DND-41 (cell line): ENCODE measurements at regions not wholly inside any gene's neighbourhood (a gene's known extent, or its start where the extent isn't known, plus 50 kb on each side); places are given as distances from the start of the nearest gene placed in this dataset.

Experiments
- ATAC-seq: fragments of 200-7000 bp; cut with Tn5 transposase; 3 replicates; pipeline ENCODE4 v1.9.1; 2021; ENCODE audit warnings: low read depth; ENCODE audit not compliant: insufficient read depth
- DNase-seq: peaks from one replicate; pipeline ENCODE4 v3.0.0-alpha.2; 2020
- H2AFZ ChIP-seq: 2 replicates; pipeline ENCODE4 v1.6.0; 2012; ENCODE audit warnings: low read depth, low read length
- H3K27ac ChIP-seq: 2 replicates; pipeline ENCODE4 v1.5.1; 2012; ENCODE audit warnings: low read length, inconsistent platforms
- H3K27me3 ChIP-seq: fragments of 200-600 bp; sonication (generic); 2 replicates; pipeline ENCODE4 v1.6.0; 2012; ENCODE audit warnings: low read length, mild to moderate bottlenecking, inconsistent platforms; ENCODE audit not compliant: insufficient read depth, poor library complexity
- H3K36me3 ChIP-seq: 2 replicates; pipeline ENCODE4 v1.5.1; 2012; ENCODE audit warnings: low read length, inconsistent platforms; ENCODE audit not compliant: insufficient read depth
- H3K4me1 ChIP-seq: 2 replicates; pipeline ENCODE4 v1.5.1; 2012; ENCODE audit warnings: mild to moderate bottlenecking, low read length; ENCODE audit not compliant: insufficient read depth
- H3K4me2 ChIP-seq: 2 replicates; pipeline ENCODE4 v1.6.0; 2012; ENCODE audit warnings: mild to moderate bottlenecking, moderate library complexity, low read length, inconsistent platforms; ENCODE audit not compliant: insufficient read depth
- H3K4me3 ChIP-seq, 2 experiments: fragments of 200-600 bp in 1 of 2; shearing (Covaris generic) in 1 of 2; 2 replicates each; pipeline ENCODE4 v1.5.1; 2012 to 2016; ENCODE audit warnings: inconsistent platforms in 2 of 2, low read length in 2 of 2, mild to moderate bottlenecking in 2 of 2, low read depth in 1 of 2, moderate library complexity in 1 of 2
- H3K79me2 ChIP-seq: 2 replicates; pipeline ENCODE4 v1.6.0; 2012; ENCODE audit warnings: low read length, inconsistent platforms; ENCODE audit not compliant: insufficient read depth
- H3K9ac ChIP-seq: 2 replicates; pipeline ENCODE4 v1.6.0; 2012; ENCODE audit warnings: low read depth, mild to moderate bottlenecking, inconsistent platforms, low read length, moderate library complexity
- H3K9me3 ChIP-seq: 2 replicates; pipeline ENCODE4 v1.5.1; 2012; ENCODE audit warnings: low read length, moderate library complexity, mild to moderate bottlenecking, inconsistent platforms; ENCODE audit not compliant: insufficient read depth, severe bottlenecking
- H4K20me1 ChIP-seq: 2 replicates; pipeline ENCODE4 v1.6.0; 2012; ENCODE audit warnings: low read length; ENCODE audit not compliant: insufficient read depth
- EZH2 ChIP-seq: IDR thresholded peaks from 3 replicates; pipeline ENCODE4 v1.6.1; 2012; ENCODE audit warnings: borderline replicate concordance, low read depth, mild to moderate bottlenecking, moderate library complexity, low read length, inconsistent platforms; ENCODE audit not compliant: severe bottlenecking
- TF ChIP-seq, protein P1 (sequence below): IDR thresholded peaks from 2 replicates; pipeline ENCODE4 v1.5.1; 2012; ENCODE audit warnings: borderline replicate concordance, low read length, moderate library complexity, mild to moderate bottlenecking; ENCODE audit not compliant: poor library complexity, severe bottlenecking; ENCODE audit errors: extremely low read depth

DNA sequence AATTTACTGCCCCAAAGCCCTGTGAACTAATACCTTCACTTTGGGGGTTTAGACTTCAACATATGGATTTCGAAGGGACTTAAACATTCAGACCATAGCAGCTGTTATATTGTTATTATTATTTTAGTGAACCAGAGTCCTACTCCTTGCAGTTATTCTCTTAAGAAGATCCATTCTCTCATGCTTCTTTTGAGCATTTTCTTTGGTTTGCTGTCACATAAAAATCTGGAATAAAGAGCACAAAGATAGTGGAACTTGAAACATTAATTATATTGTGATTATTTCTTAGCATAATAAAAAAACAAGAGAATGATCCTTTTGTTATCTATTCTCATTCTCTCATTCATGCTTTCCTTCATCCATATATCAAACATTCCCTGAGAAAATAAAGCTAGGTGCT lies 166.4 kb upstream of the GBE1 start:
- Histone ChIP-seq H3K4me1 (peaks cover 21% of the 10 kb centered on the region), H3K79me2 (no peaks in the 10 kb centered on the region), H3K4me3 (no peak overlapping the region), H3K4me2 (no peak overlapping the region), H4K20me1 (no peaks in the 10 kb centered on the region), H3K36me3 (no peaks in the 10 kb centered on the region), H3K9ac (no peak overlapping the region), H3K9me3 (no peaks in the 10 kb centered on the region), H3K27ac (no peak overlapping the region), H2AFZ (no peak overlapping the region), H3K27me3 (no peaks in the 10 kb centered on the region)
- TF ChIP-seq EZH2: no peak
- TF ChIP-seq, protein P1, sequence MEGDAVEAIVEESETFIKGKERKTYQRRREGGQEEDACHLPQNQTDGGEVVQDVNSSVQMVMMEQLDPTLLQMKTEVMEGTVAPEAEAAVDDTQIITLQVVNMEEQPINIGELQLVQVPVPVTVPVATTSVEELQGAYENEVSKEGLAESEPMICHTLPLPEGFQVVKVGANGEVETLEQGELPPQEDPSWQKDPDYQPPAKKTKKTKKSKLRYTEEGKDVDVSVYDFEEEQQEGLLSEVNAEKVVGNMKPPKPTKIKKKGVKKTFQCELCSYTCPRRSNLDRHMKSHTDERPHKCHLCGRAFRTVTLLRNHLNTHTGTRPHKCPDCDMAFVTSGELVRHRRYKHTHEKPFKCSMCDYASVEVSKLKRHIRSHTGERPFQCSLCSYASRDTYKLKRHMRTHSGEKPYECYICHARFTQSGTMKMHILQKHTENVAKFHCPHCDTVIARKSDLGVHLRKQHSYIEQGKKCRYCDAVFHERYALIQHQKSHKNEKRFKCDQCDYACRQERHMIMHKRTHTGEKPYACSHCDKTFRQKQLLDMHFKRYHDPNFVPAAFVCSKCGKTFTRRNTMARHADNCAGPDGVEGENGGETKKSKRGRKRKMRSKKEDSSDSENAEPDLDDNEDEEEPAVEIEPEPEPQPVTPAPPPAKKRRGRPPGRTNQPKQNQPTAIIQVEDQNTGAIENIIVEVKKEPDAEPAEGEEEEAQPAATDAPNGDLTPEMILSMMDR: no peak
- no peak for ATAC-seq
- no peak for DNase-seq

DNA sequence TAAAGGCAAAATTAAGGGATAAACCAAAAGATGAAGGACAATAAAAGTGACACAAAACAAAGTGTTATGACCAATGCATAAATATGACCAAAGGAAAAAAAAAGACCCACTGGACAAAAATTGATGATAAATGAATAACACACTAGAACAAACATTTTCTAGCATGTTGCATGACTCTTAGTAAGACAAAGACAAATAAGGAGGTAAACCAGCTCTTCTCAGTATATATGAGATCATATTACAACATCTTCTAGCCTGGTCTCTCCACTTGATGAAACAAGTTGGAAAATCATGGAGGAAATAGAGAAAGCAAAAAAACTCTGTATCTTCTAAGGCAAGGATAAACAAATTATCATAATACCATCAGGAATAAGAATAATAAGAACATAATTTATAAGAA lies 163.9 kb upstream of the GBE1 start:
- Histone ChIP-seq H4K20me1 (no peaks in the 10 kb centered on the region), H3K9ac (no peak overlapping the region), H3K27ac (no peak overlapping the region), H2AFZ (no peak overlapping the region), H3K79me2 (no peaks in the 10 kb centered on the region), H3K4me1 (no peaks in the 10 kb centered on the region), H3K36me3 (no peaks in the 10 kb centered on the region), H3K4me2 (no peak overlapping the region), H3K27me3 (no peaks in the 10 kb centered on the region), H3K9me3 (peaks cover 2% of the 10 kb centered on the region), H3K4me3 (no peak overlapping the region)
- TF ChIP-seq EZH2: no peak
- TF ChIP-seq, protein P1: no peak
- ATAC-seq (no peak), DNase-seq (no peak)

DNA sequence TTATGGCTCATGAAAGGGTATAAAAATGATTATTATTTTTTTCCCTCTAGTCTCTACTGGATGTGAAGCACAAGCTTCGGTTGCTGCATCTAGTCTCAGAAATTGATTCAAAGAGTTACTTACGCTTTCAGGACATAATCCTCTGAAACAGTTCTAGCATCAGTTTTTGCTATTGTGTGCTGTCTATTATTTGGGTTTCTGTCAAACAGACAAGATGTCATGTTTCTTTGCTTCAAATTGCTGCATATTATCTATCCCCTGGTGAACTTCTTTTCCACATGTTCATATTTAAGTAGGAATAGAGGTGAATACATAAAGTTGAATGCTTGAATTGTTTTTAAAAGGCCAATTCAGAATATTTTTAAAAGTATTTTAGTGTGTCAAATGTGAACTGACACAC lies 161.6 kb upstream of the GBE1 start:
- Histone ChIP-seq H3K4me2 (no peak overlapping the region), H3K79me2 (no peaks in the 10 kb centered on the region), H3K27ac (no peak overlapping the region), H3K27me3 (no peaks in the 10 kb centered on the region), H3K9me3 (peaks cover 2% of the 10 kb centered on the region), H3K4me3 (no peak overlapping the region), H3K4me1 (no peaks in the 10 kb centered on the region), H3K36me3 (no peaks in the 10 kb centered on the region), H2AFZ (no peak overlapping the region), H3K9ac (no peak overlapping the region), H4K20me1 (no peaks in the 10 kb centered on the region)
- TF ChIP-seq, protein P1: no peak
- ATAC-seq: no peak
- DNase-seq: no peak

DNA sequence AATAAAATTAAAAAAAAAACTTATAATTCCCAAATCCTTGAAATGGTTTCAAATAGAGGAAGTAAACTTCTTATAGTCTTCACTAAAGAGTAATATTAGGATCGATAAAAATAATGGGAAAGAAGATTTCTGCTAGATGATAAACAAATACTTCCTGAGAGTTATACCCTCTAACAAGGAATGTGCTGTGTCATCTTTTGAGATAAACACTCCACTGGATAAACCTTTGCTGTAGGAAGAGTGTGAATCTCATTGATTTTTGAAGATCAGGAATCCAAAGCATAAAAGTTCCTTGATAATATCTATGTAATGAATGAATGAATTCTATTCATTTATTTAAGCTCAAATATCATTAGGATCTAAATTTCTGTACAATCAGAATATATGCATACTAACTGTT lies 161.0 kb upstream of the GBE1 start:
- H3K4me1 ChIP-seq: no peaks in the 10 kb centered on the region
- H4K20me1 ChIP-seq: no peaks in the 10 kb centered on the region
- peaks cover 2% of the 10 kb centered on the region for H3K9me3 ChIP-seq
- no peak overlapping the region for H2AFZ ChIP-seq
- no peaks in the 10 kb centered on the region for H3K36me3 ChIP-seq
- H3K79me2 ChIP-seq: no peaks in the 10 kb centered on the region
- no peak for ATAC-seq
- H3K4me3 ChIP-seq: no peak overlapping the region
- H3K9ac ChIP-seq: no peak overlapping the region
- no peak overlapping the region for H3K4me2 ChIP-seq
- no peaks in the 10 kb centered on the region for H3K27me3 ChIP-seq
- no peak for DNase-seq
- no peak overlapping the region for H3K27ac ChIP-seq
- TF ChIP-seq, protein P1: no peak
- TF ChIP-seq EZH2: no peak
